ENCODE measurements at regions not wholly inside any gene's neighbourhood (a gene's known extent, or its start where the extent isn't known, plus 50 kb on each side); places are given as distances from the start of the nearest gene placed in this dataset.

DNA sequence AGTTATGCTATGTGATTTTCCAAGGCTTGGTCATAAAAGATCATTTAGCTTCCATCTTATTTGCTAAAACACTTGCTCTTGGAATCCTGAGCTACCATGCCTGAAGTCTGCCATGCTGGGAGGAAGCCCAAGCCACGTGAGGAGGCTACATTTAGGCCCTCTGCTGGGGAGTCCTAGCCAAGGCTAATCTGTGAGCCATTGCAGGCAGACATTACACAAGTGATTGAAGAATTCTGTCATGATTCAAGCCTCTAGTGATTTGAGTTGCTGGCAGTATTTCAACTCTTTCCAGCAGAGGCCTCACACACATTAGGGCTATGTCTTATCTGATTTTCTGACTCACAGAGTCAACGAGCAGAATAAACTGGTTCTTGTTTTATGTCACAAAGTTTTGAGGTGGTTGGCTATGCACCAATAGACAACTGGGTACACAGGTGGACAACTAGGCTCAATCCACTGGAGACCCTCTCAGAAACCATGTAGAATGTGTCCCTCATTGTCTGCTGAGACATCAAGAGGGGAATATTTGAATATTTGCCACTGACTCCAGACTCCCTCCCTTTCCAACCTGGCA is 227.2 kb upstream of the SULF2 start:
- DNase-seq (ENCODE audit: low spot score) (no peak), ATAC-seq (no peak)
- H3K27ac Mint-ChIP-seq: no peak overlapping the region
- H3K4me3 Mint-ChIP-seq: no peak overlapping the region
- peaks cover 21% of the 10 kb centered on the region for H3K9me3 Mint-ChIP-seq
- peaks cover 28% of the 10 kb centered on the region for H3K36me3 Mint-ChIP-seq
- ChIA-PET CTCF (no interaction called here), POLR2A (no interaction called here)
- no peaks in the 10 kb centered on the region for H3K4me1 Mint-ChIP-seq
- no peak for TF ChIP-seq HMGA2 (CRISPR knock-in tag; IDR thresholded peaks at IDR 0.05)
- no peak for TF ChIP-seq ATF6 (CRISPR knock-in tag; IDR thresholded peaks at IDR 0.05)
- TF ChIP-seq ZBTB21 (CRISPR knock-in tag; IDR thresholded peaks at IDR 0.05; ENCODE audit: borderline replicate concordance): no peak
- TF ChIP-seq ZNF512 (CRISPR knock-in tag; IDR thresholded peaks at IDR 0.05; ENCODE audit: borderline replicate concordance): no peak
- TF ChIP-seq, protein P1, sequence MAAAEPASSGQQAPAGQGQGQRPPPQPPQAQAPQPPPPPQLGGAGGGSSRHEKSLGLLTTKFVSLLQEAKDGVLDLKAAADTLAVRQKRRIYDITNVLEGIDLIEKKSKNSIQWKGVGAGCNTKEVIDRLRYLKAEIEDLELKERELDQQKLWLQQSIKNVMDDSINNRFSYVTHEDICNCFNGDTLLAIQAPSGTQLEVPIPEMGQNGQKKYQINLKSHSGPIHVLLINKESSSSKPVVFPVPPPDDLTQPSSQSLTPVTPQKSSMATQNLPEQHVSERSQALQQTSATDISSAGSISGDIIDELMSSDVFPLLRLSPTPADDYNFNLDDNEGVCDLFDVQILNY (CRISPR knock-in tag; IDR thresholded peaks at IDR 0.05): no peak
- TF ChIP-seq, protein P2, sequence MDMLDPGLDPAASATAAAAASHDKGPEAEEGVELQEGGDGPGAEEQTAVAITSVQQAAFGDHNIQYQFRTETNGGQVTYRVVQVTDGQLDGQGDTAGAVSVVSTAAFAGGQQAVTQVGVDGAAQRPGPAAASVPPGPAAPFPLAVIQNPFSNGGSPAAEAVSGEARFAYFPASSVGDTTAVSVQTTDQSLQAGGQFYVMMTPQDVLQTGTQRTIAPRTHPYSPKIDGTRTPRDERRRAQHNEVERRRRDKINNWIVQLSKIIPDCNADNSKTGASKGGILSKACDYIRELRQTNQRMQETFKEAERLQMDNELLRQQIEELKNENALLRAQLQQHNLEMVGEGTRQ (CRISPR knock-in tag; IDR thresholded peaks at IDR 0.05): no peak
- TF ChIP-seq ZNF425 (CRISPR knock-in tag; conservative IDR thresholded peaks at IDR 0.05): no peak
- TF ChIP-seq, protein P3, sequence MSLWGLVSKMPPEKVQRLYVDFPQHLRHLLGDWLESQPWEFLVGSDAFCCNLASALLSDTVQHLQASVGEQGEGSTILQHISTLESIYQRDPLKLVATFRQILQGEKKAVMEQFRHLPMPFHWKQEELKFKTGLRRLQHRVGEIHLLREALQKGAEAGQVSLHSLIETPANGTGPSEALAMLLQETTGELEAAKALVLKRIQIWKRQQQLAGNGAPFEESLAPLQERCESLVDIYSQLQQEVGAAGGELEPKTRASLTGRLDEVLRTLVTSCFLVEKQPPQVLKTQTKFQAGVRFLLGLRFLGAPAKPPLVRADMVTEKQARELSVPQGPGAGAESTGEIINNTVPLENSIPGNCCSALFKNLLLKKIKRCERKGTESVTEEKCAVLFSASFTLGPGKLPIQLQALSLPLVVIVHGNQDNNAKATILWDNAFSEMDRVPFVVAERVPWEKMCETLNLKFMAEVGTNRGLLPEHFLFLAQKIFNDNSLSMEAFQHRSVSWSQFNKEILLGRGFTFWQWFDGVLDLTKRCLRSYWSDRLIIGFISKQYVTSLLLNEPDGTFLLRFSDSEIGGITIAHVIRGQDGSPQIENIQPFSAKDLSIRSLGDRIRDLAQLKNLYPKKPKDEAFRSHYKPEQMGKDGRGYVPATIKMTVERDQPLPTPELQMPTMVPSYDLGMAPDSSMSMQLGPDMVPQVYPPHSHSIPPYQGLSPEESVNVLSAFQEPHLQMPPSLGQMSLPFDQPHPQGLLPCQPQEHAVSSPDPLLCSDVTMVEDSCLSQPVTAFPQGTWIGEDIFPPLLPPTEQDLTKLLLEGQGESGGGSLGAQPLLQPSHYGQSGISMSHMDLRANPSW (CRISPR knock-in tag; conservative IDR thresholded peaks at IDR 0.05; ENCODE audit: low read depth): no peak
- no peak for TF ChIP-seq ZNF423 (CRISPR knock-in tag; IDR thresholded peaks at IDR 0.05)
- TF ChIP-seq, protein P4, sequence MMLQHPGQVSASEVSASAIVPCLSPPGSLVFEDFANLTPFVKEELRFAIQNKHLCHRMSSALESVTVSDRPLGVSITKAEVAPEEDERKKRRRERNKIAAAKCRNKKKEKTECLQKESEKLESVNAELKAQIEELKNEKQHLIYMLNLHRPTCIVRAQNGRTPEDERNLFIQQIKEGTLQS (CRISPR knock-in tag; conservative IDR thresholded peaks at IDR 0.05): no peak
- no peak for TF ChIP-seq FOXJ3 (CRISPR knock-in tag; IDR thresholded peaks at IDR 0.05; ENCODE audit: borderline replicate concordance)
- no peak for TF ChIP-seq ZNF121 (CRISPR knock-in tag; IDR thresholded peaks at IDR 0.05)
- peaks cover 2% of the 10 kb centered on the region; the same call in 1 of the 2 replicates for H3K27me3 Mint-ChIP-seq (ENCODE audit: low read depth)

GRCh38 chr20:48011025-48011424 is 225.7 kb upstream of the SULF2 start:
- POLR2A ChIA-PET: no interaction called here
- ATAC-seq (no peak), DNase-seq (ENCODE audit: low spot score) (no peak)
- CTCF ChIA-PET: no interaction called here
- H3K4me1 Mint-ChIP-seq: no peaks in the 10 kb centered on the region
- peaks cover 27% of the 10 kb centered on the region for H3K36me3 Mint-ChIP-seq
- no peak overlapping the region for H3K27ac Mint-ChIP-seq
- H3K27me3 Mint-ChIP-seq (ENCODE audit: low read depth): no peaks in the 10 kb centered on the region; the same call in 1 of the 2 replicates
- no peak overlapping the region for H3K4me3 Mint-ChIP-seq
- H3K9me3 Mint-ChIP-seq: peaks cover 17% of the 10 kb centered on the region
- TF ChIP-seq, protein P5, sequence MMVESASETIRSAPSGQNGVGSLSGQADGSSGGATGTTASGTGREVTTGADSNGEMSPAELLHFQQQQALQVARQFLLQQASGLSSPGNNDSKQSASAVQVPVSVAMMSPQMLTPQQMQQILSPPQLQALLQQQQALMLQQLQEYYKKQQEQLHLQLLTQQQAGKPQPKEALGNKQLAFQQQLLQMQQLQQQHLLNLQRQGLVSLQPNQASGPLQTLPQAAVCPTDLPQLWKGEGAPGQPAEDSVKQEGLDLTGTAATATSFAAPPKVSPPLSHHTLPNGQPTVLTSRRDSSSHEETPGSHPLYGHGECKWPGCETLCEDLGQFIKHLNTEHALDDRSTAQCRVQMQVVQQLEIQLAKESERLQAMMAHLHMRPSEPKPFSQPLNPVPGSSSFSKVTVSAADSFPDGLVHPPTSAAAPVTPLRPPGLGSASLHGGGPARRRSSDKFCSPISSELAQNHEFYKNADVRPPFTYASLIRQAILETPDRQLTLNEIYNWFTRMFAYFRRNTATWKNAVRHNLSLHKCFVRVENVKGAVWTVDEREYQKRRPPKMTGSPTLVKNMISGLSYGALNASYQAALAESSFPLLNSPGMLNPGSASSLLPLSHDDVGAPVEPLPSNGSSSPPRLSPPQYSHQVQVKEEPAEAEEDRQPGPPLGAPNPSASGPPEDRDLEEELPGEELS (CRISPR knock-in tag; IDR thresholded peaks at IDR 0.05): no peak
- TF ChIP-seq CDX4 (CRISPR knock-in tag; IDR thresholded peaks at IDR 0.05; ENCODE audit: borderline replicate concordance): no peak
- no peak for TF ChIP-seq ZNF671 (CRISPR knock-in tag; IDR thresholded peaks at IDR 0.05)
- no peak for TF ChIP-seq OVOL2 (CRISPR knock-in tag; IDR thresholded peaks at IDR 0.05; ENCODE audit: borderline replicate concordance)
- no peak for TF ChIP-seq ZBTB21 (CRISPR knock-in tag; IDR thresholded peaks at IDR 0.05; ENCODE audit: borderline replicate concordance)
- no peak for TF ChIP-seq PRRX2 (CRISPR knock-in tag; IDR thresholded peaks at IDR 0.05)
- TF ChIP-seq ZNF219 (CRISPR knock-in tag; IDR thresholded peaks at IDR 0.05; ENCODE audit: borderline replicate concordance): no peak
- TF ChIP-seq ATF6 (CRISPR knock-in tag; IDR thresholded peaks at IDR 0.05): no peak
